ENCODE measurements at regions not wholly inside any gene's neighbourhood (a gene's known extent, or its start where the extent isn't known, plus 50 kb on each side); places are given as distances from the start of the nearest gene placed in this dataset.
"Not testable (repeated sequence)": the region's sequence is repeated elsewhere in the genome, so short reads cannot be mapped to it uniquely, and the experiment has no call there.

- no peaks in the 10 kb centered on the region for H3K36me3 ChIP-seq (ENCODE audit: control insufficient read depth, insufficient read depth, low read length)
- no peak for FAIRE-seq
- no peaks in the 10 kb centered on the region for H3K27me3 ChIP-seq (ENCODE audit: control insufficient read depth, insufficient read depth, low read length)
- H3K4me3 ChIP-seq (ENCODE audit: low read depth, low read length), result no peak overlapping the region
- no peak for TF ChIP-seq CTCF (IDR thresholded peaks at IDR 0.05; ENCODE audit: insufficient read depth, low read length, severe bottlenecking)
- no peak for DNase-seq (ENCODE audit: low read depth)
Observed at GRCh38 chr6:76516924-76517323, 444.5 kb upstream of the IMPG1 start.

DNA sequence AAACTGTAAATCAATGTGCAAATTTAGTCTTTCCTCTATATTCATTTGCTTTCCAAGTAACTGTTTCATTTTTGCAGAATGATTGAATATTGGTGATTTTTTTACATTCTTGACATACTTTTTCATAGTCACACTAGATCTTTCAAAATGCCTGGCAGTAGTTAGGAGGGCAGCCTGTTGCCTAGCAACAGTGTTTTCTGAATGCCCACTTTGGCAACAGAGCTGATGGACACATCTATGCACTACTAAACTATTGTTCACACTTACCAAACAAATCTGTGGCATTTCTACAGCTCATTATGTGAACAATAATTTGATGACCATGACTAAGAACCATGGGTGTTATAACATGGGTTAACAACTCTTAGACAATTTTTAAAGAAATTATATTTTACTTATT, 438.0 kb upstream of the IMPG1 start:
- no peak for TF ChIP-seq CTCF (IDR thresholded peaks at IDR 0.05; ENCODE audit: insufficient read depth, low read length, severe bottlenecking)
- DNase-seq (ENCODE audit: low read depth), result no peak
- Histone ChIP-seq H3K36me3 (ENCODE audit: control insufficient read depth, insufficient read depth, low read length) (no peaks in the 10 kb centered on the region), H3K27me3 (ENCODE audit: control insufficient read depth, insufficient read depth, low read length) (no peaks in the 10 kb centered on the region), H3K4me3 (ENCODE audit: low read depth, low read length) (no peak overlapping the region)
- no peak for FAIRE-seq

DNA sequence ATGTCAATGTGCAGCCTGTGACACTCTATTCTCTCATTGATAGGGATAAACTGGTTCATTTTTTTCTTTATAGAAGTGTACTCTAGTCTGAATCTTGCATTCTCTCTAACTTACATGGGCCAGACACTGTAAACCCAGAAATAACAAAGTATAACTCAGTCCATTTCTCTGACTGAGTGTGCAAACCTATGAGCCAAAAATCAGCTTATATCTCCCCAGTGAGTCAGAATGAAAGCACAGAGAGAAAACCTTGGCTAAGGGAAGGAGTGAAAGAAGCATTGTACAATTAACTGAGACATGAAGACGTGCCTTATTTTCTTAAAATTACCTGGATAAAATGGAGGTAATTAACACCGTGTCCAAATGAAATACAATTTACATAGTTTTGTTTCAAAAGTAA, 436.9 kb upstream of the IMPG1 start:
- Histone ChIP-seq H3K27me3 (ENCODE audit: control insufficient read depth, insufficient read depth, low read length) (no peaks in the 10 kb centered on the region), H3K4me3 (ENCODE audit: low read depth, low read length) (no peak overlapping the region), H3K36me3 (ENCODE audit: control insufficient read depth, insufficient read depth, low read length) (no peaks in the 10 kb centered on the region)
- TF ChIP-seq CTCF (IDR thresholded peaks at IDR 0.05; ENCODE audit: insufficient read depth, low read length, severe bottlenecking), result no peak
- FAIRE-seq (no peak), DNase-seq (ENCODE audit: low read depth) (no peak)

DNA sequence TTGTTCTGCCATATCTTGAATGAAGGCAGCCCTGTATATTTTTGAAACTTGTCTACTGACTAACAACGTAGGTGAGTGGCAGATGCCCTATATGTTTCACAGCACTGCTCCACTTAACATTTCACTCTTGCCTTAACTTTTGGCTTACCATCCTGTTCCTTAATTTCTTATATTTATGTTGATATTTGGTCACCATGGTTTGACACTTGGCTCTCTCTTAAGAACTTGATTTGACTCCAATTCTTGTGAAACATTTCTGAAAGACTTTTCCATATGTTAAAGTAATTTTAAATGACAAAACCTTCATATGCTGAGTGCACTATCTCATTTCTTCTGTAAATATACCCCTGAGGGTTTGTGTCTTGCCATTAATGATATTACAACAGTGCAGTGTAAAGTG, 434.3 kb upstream of the IMPG1 start:
- DNase-seq (ENCODE audit: low read depth) (no peak), FAIRE-seq (no peak)
- Histone ChIP-seq H3K27me3 (ENCODE audit: control insufficient read depth, insufficient read depth, low read length) (no peaks in the 10 kb centered on the region), H3K36me3 (ENCODE audit: control insufficient read depth, insufficient read depth, low read length) (no peaks in the 10 kb centered on the region), H3K4me3 (ENCODE audit: low read depth, low read length) (no peak overlapping the region)
- no peak for TF ChIP-seq CTCF (IDR thresholded peaks at IDR 0.05; ENCODE audit: insufficient read depth, low read length, severe bottlenecking)

- no peak for FAIRE-seq
- no peak for DNase-seq (ENCODE audit: low read depth)
- no peak for TF ChIP-seq CTCF (IDR thresholded peaks at IDR 0.05; ENCODE audit: insufficient read depth, low read length, severe bottlenecking)
- Histone ChIP-seq H3K4me3 (ENCODE audit: low read depth, low read length) (no peak overlapping the region), H3K27me3 (ENCODE audit: control insufficient read depth, insufficient read depth, low read length) (no peaks in the 10 kb centered on the region), H3K36me3 (ENCODE audit: control insufficient read depth, insufficient read depth, low read length) (no peaks in the 10 kb centered on the region)
Observed at GRCh38 chr6:76495909-76496308, 423.4 kb upstream of the IMPG1 start.

- not testable (repeated sequence) for DNase-seq (ENCODE audit: low read depth); H3K27me3 ChIP-seq (ENCODE audit: control insufficient read depth, insufficient read depth, low read length); H3K36me3 ChIP-seq (ENCODE audit: control insufficient read depth, insufficient read depth, low read length); H3K4me3 ChIP-seq (ENCODE audit: low read depth, low read length); FAIRE-seq
Observed at GRCh38 chr6:76491376-76491775, 418.9 kb upstream of the IMPG1 start.

All from bronchial epithelial cell (primary cell).